ENCODE measurements at regions not wholly inside any gene's neighbourhood (a gene's known extent, or its start where the extent isn't known, plus 50 kb on each side); places are given as distances from the start of the nearest gene placed in this dataset.
"Not testable (repeated sequence)": the region's sequence is repeated elsewhere in the genome, so short reads cannot be mapped to it uniquely, and the experiment has no call there.

- DNase-seq, result no peak
Observed at GRCh38 chr16:17780181-17780580, 309.4 kb upstream of the XYLT1 start.

DNA sequence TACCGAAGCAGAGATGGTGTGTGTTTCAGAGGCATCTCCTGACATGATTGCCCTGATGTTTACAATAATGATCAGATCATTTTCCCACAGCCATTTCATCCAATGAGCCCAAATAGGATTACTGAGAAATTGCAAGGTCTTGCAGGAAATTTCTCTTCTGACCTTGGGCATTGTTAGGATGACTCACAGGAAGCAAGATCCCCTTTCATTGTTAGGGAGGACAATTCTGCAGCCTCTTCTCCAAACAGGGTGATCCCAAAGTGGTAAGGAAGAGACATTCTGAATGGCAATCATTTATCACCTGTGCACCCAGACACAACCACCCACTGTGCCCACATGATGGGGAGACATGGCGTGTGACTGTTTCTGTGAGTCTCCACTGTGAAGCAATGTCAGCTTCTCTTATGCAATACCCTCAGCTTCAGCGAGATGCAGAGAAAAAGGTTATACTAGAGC is 306.7 kb upstream of the XYLT1 start:
- no peak for DNase-seq

GRCh38 chr16:17776888-17777287 is 306.1 kb upstream of the XYLT1 start:
- DNase-seq, result peak; percentile 50

- DNase-seq, result no peak
Observed at GRCh38 chr16:17776465-17776864, 305.7 kb upstream of the XYLT1 start.

GRCh38 chr16:17775061-17775460 is 304.3 kb upstream of the XYLT1 start:
- no peak for DNase-seq

DNA sequence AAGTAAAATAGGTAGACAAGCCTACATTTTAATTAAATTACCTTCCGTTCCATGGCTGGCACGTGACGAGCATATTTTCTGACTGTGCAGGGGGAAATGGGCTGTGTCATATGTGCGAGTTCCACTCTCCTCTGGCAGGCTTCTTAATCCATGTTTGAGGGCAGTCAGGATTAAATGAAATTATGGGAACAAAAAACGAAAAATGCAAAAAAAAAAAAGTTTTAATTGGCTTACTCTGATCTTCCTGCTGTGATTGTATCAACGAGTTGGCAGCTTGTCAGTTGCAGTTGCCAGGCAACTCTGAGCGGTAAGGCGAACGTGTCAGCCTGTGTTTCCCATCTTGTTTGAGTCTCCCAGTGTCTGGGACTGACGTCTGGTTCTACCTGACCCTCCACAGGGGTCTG is 302.9 kb upstream of the XYLT1 start:
- no peak for DNase-seq

GRCh38 chr16:17770104-17770503 is 299.3 kb upstream of the XYLT1 start:
- DNase-seq, result no peak

DNA sequence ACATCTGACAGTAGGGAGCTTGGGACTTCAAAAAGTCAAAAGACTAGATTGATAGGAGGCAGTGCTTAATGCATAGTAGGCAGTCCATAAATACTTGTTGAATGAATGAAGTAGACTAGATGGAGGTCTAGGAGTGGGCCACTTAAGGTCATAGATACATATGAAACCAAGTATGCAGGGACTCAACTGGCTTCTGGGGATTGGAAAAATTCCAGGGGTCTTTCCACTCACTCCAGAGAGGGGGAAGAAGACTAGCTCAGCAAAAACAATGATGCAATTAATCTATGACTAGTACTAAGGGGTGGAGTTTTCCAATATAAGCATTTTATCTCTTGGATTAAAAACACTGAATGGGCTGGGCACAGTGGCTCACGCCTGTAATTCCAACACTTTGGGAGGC is 298.3 kb upstream of the XYLT1 start:
- no peak for DNase-seq

DNA sequence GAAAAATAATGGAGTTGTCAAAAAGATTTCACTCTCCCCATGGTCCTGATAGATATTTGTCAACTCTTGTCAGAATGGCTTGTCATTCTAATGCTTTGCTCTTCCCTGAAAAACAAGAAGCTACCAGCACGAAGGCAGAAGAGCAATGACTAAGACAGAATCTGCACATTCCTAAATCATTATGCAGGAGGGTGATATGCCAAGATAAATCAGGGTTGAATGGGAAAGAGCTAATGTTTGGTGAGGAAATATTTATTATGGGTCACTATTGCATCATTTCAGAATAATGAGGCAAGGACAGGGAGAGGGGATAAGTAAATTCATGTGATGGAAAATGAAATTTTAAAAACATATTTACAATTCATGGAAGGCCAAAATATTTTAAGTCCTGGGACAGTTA is 297.5 kb upstream of the XYLT1 start:
- DNase-seq, result no peak

- DNase-seq, result no peak
Observed at GRCh38 chr16:17766012-17766411, 295.3 kb upstream of the XYLT1 start.

DNA sequence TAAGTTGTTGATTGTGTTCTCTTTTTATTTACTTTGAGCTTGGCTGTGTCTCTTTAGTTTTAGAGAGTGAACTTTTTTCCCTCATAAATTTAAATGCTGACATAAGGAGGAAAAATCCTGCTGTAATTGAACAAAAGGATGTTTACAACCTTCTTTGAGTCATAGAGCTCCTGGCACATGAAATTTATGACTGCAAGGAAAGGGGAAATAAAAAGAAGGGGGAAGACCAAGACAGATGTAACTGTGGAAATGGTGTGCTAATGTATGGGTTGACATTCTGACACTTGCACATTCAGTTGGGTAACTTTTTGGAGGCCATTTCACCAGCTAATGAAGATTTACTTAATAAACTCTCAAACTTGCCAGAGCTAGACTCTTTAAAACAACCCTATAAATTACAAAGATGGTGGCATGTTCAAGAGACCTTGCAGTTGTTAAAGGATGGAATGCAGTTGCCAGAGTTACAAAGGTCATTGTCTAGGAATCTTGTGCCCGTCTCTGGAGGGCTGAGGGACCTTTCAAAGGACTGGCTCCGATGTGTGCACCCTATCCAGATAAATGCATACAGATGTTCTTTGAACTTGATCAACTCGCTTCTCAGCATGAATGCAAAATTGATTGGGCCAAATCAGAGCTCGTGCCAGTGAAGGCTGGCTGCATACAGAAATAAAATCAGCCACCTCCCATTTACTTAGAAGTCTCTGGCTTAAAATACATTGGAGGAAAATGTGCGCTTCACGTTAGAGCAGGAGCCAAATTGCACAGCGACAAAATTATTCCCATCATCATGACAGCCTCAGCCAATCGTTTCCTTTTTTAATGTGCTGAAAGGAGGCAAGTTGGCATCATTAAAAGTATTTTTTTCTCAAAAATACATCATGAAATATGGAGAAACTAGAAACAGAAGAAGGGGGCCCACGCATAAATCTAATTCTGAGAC is 289.0 kb upstream of the XYLT1 start:
- no peak for DNase-seq

GRCh38 chr16:17757808-17758207 is 287.0 kb upstream of the XYLT1 start:
- no peak for DNase-seq

DNA sequence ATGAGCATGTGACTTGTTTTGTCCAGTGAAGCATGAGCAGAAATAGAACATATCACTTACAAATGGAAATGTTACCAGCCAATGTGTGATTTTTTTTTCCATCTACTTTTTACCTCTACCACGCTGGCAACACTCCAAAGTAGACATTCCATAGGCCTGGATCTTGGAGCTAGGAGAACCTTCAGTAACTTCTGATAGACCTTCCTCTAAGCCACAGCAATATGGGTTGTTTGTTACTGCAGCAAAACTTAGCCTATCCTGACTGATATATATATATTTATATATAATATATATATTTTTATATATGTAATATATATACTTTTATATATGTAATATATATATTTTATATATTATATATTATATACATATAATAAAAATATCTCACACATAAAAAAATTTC is 284.4 kb upstream of the XYLT1 start:
- DNase-seq, result no peak

- DNase-seq, result no peak
Observed at GRCh38 chr16:17753434-17753833, 282.7 kb upstream of the XYLT1 start.

DNA sequence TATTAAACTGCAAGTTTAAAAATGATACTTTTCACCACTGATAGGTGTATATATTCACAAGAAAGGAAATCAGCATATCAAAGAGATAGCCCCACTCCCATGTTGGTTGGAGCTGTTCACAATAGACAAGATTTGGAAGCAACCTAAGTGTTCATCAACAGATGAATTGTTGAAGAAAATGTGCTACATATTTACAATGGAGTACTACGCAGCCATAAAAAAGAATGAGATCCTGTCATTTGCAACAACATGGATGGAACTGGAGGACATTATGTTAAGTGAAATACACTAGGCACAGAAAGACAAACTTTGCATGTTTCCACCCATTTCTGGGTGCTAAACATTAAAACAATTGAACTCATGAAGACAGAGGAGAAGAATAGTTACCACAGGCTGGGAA is 278.9 kb upstream of the XYLT1 start:
- no peak for DNase-seq

- no peak for DNase-seq
Observed at GRCh38 chr16:17748044-17748719, 277.4 kb upstream of the XYLT1 start.

DNA sequence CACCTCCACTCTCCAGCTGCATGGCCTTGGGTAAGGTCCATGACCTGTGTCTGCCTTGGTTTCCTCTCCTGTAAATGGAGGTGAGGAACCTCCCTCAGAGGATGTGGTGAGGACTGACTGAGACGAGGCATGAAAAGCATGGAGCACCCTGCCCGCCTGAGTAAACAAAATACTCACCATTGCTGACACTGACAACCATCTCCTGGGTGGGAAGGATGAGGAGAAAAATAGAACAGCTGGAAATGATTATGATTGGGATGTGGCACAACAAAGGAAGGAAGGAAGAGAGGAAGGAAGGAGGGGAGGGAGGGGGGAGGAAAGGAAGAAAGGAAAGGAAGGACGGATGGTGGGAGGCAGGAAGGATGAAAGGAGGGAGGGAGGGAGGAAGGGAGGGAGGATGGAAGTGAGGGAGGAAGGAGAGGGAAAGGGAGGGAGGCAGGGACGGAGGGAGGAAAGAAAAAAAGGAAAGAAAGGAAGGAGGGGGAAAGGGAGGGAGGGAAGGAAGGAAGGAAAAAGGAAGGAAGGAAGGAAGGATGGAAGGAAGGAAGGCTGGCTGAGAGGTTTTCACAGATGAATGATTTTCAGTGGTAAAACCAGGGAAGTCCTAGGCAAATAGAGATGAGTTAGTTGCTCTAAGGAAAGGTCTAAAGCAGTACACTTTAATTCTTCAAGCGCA is 276.5 kb upstream of the XYLT1 start:
- no peak for DNase-seq

DNA sequence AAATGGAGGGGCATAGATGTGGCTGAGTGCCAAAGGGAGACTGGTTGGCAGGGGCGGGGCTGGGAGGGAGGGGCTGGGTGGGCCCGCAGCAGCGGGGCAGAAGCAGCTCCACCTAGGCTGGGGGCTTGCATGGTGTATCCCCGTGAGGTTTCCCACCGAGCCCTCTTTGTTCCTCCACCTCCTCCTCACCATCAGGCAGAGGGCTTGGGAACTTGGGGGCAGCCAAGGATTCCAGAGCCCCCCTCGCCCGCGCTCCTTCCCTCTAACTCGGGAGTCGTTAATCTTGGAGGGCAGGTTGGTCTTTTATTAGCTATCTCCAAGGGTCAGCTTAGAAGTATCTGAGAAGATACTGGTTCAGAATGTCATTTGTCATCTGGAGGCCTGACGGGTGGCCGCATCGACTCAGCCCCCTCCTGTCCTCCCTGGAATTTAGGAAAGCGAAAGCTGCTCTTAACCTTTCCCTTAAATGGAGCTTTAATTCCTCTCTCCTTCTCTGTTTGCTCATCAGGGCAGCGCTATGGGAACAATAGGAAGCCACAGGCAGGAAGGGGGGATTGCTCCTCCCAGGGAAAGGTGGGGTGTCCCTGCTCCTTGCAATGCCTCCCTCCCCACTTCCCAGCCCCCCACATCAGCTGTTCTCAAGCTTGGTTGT is 274.3 kb upstream of the XYLT1 start:
- DNase-seq, result no peak

- no peak for DNase-seq
Observed at GRCh38 chr16:17743578-17743977, 272.8 kb upstream of the XYLT1 start.

- DNase-seq, result no peak
Observed at GRCh38 chr16:17743158-17743557, 272.4 kb upstream of the XYLT1 start.

- DNase-seq, result not testable (repeated sequence)
Observed at GRCh38 chr16:17735099-17735498, 264.3 kb upstream of the XYLT1 start.

DNA sequence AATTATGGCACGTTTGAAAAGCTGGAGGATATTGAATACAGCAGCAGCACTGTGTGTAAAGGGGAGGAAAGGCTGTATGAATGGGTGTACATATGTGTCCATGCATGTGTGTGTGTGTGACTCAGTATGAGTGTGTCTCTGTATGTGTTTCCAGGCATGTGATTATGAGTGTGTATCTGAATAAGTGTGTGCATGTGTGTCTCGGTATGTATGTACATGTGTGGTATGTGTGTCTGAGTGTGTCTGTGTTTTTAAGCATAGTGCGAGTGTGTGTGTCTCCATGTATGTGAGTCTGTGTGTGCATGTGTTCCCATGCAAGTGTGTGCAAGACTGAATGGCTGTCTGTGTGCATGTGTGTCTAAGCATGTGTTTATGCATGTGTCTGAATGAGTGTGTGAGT is 259.1 kb upstream of the XYLT1 start:
- no peak for DNase-seq

- DNase-seq, result no peak
Observed at GRCh38 chr16:17728196-17728595, 257.4 kb upstream of the XYLT1 start.

All from midbrain (tissue), 1 donor.